PC-3 (cell line): ENCODE measurements at regions not wholly inside any gene's neighbourhood (a gene's known extent, or its start where the extent isn't known, plus 50 kb on each side); places are given as distances from the start of the nearest gene placed in this dataset.

Experiments
- ATAC-seq: fragments of 200-7000 bp; cut with Tn5 transposase; 2 replicates; pipeline ENCODE4 v1.9.1; 2020; ENCODE audit warnings: mild to moderate bottlenecking, moderate library complexity
- BruUV-seq: library from RNA; stranded (reverse); fragments of 400-500 nt; replicated peaks from 2 replicates; lab custom pipeline; 2021; lab: Mats Ljungman, UMichigan
- CTCF ChIA-PET: fragments of 300-600 bp; sonication (Branson Sonifier 250); formaldehyde crosslinking; loops from one replicate; lab custom pipeline; 2022; ENCODE audit warnings: antibody characterized with exemption; lab: Charles Lee
- POLR2A ChIA-PET: fragments of 300-600 bp; sonication (Branson Sonifier 250); formaldehyde crosslinking; loops from one replicate; lab custom pipeline; 2022; ENCODE audit warnings: antibody characterized with exemption; ENCODE audit not compliant: unreplicated experiment; lab: Charles Lee
- DNase-seq: peaks from one replicate; pipeline ENCODE4 v3.0.0-alpha.2; 2015
- H2AFZ ChIP-seq: fragments of 300-600 bp; sonication (generic); 2 replicates; pipeline ENCODE4 v1.6.0; 2016; ENCODE audit warnings: antibody characterized with exemption, low read length
- H3F3A ChIP-seq: fragments of 300-600 bp; sonication (generic); one replicate; pipeline ENCODE4 v1.6.0; 2017; ENCODE audit warnings: antibody characterized with exemption, low read length, control low read depth, mild to moderate bottlenecking; ENCODE audit not compliant: unreplicated experiment
- H3K27ac ChIP-seq: fragments of 300-600 bp; sonication (generic); 2 replicates; pipeline ENCODE4 v1.5.1; 2016; ENCODE audit warnings: mild to moderate bottlenecking, low read length
- H3K27me3 ChIP-seq: fragments of 300-600 bp; sonication (generic); 2 replicates; pipeline ENCODE4 v1.6.1; 2016; ENCODE audit warnings: low read length, mixed read lengths
- H3K36me3 ChIP-seq: fragments of 300-600 bp; sonication (generic); 2 replicates; pipeline ENCODE4 v1.6.1; 2016; ENCODE audit warnings: low read depth, mixed run types, low read length, mixed read lengths
- H3K4me1 ChIP-seq: fragments of 300-600 bp; sonication (generic); 2 replicates; pipeline ENCODE4 v1.5.1; 2016; ENCODE audit warnings: low read length; ENCODE audit not compliant: insufficient read depth
- H3K4me2 ChIP-seq: fragments of 300-600 bp; sonication (generic); 2 replicates; pipeline ENCODE4 v1.6.0; 2016; ENCODE audit warnings: low read length
- H3K4me3 ChIP-seq: fragments of 300-600 bp; sonication (generic); 2 replicates; pipeline ENCODE4 v1.5.1; 2016; ENCODE audit warnings: mild to moderate bottlenecking, low read length, mixed read lengths
- H3K79me2 ChIP-seq: fragments of 300-600 bp; sonication (generic); 2 replicates; pipeline ENCODE4 v1.6.1; 2017; ENCODE audit warnings: low read length, mixed read lengths
- H3K9ac ChIP-seq: fragments of 300-600 bp; sonication (generic); 2 replicates; pipeline ENCODE4 v1.6.0; 2016; ENCODE audit warnings: mild to moderate bottlenecking, low read length
- H3K9me2 ChIP-seq: fragments of 300-600 bp; sonication (generic); replicated peaks from 2 replicates; pipeline ENCODE4 v1.6.1; 2016; ENCODE audit warnings: mixed run types, low read length, mixed read lengths
- H3K9me3 ChIP-seq: fragments of 300-600 bp; sonication (generic); 2 replicates; pipeline ENCODE4 v1.6.1; 2016; ENCODE audit warnings: low read length, mixed read lengths
- H4K20me1 ChIP-seq: fragments of 300-600 bp; sonication (generic); 2 replicates; pipeline ENCODE4 v1.6.1; 2016; ENCODE audit warnings: low read length, mixed read lengths
- EZH2 ChIP-seq: fragments of 300-600 bp; sonication (generic); IDR thresholded peaks from one replicate; pipeline ENCODE4 v1.6.1; 2017; ENCODE audit warnings: antibody characterized with exemption, mild to moderate bottlenecking, low read length; ENCODE audit not compliant: unreplicated experiment
- EZH2phosphoT487 ChIP-seq: fragments of 300-600 bp; sonication (generic); IDR thresholded peaks from 2 replicates; pipeline ENCODE4 v1.6.1; 2018; ENCODE audit warnings: mild to moderate bottlenecking, antibody characterized with exemption, low read length, borderline replicate concordance
- intact Hi-C: fragments of 100-400 bp; cut with micrococcal nuclease; formaldehyde crosslinking; loops from 2 replicates; pipeline ENCODE4 v1.9.0; 2023
- TF ChIP-seq, protein P1 (sequence below): fragments of 300-600 bp; sonication (generic); conservative IDR thresholded peaks from 2 replicates; pipeline ENCODE4 v1.5.1; 2017; ENCODE audit warnings: antibody characterized with exemption, low read depth, mild to moderate bottlenecking, low read length

GRCh38 chr2:175687465-175687864, 314.6 kb downstream of the LNPK start:
- no TSS peak for BruUV-seq
- no peak overlapping the region for H3K9ac ChIP-seq
- DNase-seq (no peak), ATAC-seq (no peak)
- H3K27me3 ChIP-seq: peaks cover 62% of the 10 kb centered on the region
- ChIA-PET POLR2A (no interaction called here), CTCF (no interaction called here)
- no peak overlapping the region for H3K27ac ChIP-seq
- H3K9me3 ChIP-seq: no peaks in the 10 kb centered on the region
- TF ChIP-seq, protein P1, sequence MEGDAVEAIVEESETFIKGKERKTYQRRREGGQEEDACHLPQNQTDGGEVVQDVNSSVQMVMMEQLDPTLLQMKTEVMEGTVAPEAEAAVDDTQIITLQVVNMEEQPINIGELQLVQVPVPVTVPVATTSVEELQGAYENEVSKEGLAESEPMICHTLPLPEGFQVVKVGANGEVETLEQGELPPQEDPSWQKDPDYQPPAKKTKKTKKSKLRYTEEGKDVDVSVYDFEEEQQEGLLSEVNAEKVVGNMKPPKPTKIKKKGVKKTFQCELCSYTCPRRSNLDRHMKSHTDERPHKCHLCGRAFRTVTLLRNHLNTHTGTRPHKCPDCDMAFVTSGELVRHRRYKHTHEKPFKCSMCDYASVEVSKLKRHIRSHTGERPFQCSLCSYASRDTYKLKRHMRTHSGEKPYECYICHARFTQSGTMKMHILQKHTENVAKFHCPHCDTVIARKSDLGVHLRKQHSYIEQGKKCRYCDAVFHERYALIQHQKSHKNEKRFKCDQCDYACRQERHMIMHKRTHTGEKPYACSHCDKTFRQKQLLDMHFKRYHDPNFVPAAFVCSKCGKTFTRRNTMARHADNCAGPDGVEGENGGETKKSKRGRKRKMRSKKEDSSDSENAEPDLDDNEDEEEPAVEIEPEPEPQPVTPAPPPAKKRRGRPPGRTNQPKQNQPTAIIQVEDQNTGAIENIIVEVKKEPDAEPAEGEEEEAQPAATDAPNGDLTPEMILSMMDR: no peak
- TF ChIP-seq EZH2phosphoT487: no peak
- no peaks in the 10 kb centered on the region for H3K9me2 ChIP-seq
- no peaks in the 10 kb centered on the region for H3F3A ChIP-seq
- H3K36me3 ChIP-seq: no peaks in the 10 kb centered on the region
- intact Hi-C loops: loop anchor here (5.0 kb wide), 1 partner anchor 320 kb away; no protein-coding TSS in a partner anchor
- H4K20me1 ChIP-seq: no peaks in the 10 kb centered on the region
- H3K79me2 ChIP-seq: no peaks in the 10 kb centered on the region
- no peak overlapping the region for H3K4me2 ChIP-seq
- H3K4me1 ChIP-seq: no peaks in the 10 kb centered on the region
- H3K4me3 ChIP-seq: no peak overlapping the region
- no peak overlapping the region for H2AFZ ChIP-seq

DNA sequence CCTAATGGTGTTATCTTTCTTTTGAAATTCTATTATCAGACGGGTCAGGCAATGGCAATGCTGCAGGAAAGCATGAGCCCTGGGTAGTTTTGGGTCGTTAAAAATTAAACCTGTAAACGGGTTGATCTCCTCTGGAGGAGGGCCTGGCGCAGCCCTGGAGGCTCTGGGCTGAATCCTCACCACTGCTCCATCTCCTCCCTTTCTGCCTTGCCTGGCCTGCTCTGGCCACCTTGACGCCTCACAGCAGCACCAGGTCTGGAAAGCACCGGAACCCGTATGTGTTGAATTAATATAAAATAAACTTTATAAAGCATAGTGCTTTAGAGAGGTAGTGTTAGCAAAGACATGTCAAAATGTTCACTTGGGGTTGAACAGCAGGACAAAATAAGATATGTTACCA, 316.1 kb downstream of the LNPK start:
- ATAC-seq (no peak), DNase-seq (no peak)
- Histone ChIP-seq H3F3A (no peaks in the 10 kb centered on the region), H3K79me2 (no peaks in the 10 kb centered on the region), H3K4me2 (no peak overlapping the region), H3K4me1 (no peaks in the 10 kb centered on the region), H3K27me3 (peaks cover 75% of the 10 kb centered on the region), H3K36me3 (no peaks in the 10 kb centered on the region), H3K9me2 (no peaks in the 10 kb centered on the region), H2AFZ (no peak overlapping the region), H3K9me3 (no peaks in the 10 kb centered on the region), H4K20me1 (no peaks in the 10 kb centered on the region), H3K4me3 (no peak overlapping the region), H3K27ac (no peak overlapping the region), H3K9ac (no peak overlapping the region)
- CTCF ChIA-PET: no interaction called here
- POLR2A ChIA-PET: no interaction called here
- no peak for TF ChIP-seq EZH2
- TF ChIP-seq, protein P1: no peak
- TF ChIP-seq EZH2phosphoT487: no peak
- BruUV-seq: no TSS peak
- intact Hi-C loops: loop anchor here (5.0 kb wide), 1 partner anchor 319 kb away; no protein-coding TSS in a partner anchor

DNA sequence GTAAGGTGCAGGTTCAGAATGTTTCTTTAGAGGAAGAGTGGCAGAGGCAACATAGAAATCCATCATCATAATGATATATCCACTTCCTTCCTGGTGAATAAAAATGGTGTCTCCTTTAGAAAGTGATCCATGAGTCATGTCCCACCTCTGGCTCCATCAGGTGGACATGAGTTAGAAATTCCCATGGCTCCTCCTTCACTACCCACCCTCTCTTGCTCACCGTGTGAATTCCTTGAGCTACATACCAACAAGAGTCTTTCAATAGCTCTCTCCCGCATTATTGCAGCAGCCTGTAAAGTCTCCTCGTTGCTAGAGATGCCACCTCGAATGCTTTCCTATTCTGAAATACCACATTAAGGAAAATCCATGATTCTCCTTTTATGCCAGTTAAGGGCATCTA, 317.6 kb downstream of the LNPK start:
- H3K4me3 ChIP-seq: no peak overlapping the region
- DNase-seq (no peak), ATAC-seq (no peak)
- no peaks in the 10 kb centered on the region for H3F3A ChIP-seq
- intact Hi-C loops: no loop called here
- H3K4me2 ChIP-seq: no peak overlapping the region
- no peaks in the 10 kb centered on the region for H3K36me3 ChIP-seq
- no peaks in the 10 kb centered on the region for H3K9me2 ChIP-seq
- BruUV-seq: no TSS peak
- peaks cover 83% of the 10 kb centered on the region for H3K27me3 ChIP-seq
- ChIA-PET POLR2A (no interaction called here), CTCF (no interaction called here)
- no peak overlapping the region for H3K9ac ChIP-seq
- no peaks in the 10 kb centered on the region for H4K20me1 ChIP-seq
- no peaks in the 10 kb centered on the region for H3K79me2 ChIP-seq
- H3K4me1 ChIP-seq: no peaks in the 10 kb centered on the region
- TF ChIP-seq EZH2phosphoT487 (no peak), EZH2 (no peak)
- TF ChIP-seq, protein P1: no peak
- H3K27ac ChIP-seq: no peak overlapping the region
- H2AFZ ChIP-seq: no peak overlapping the region
- H3K9me3 ChIP-seq: no peaks in the 10 kb centered on the region
